Activated CD4-positive, alpha-beta memory T cell treated with anti-CD3 and anti-CD28 coated beads, Interleukin-2, amount 10 ng/mL, durations not matched to agents 7 days and 5 days (primary cell): ENCODE measurements at regions not wholly inside any gene's neighbourhood (a gene's known extent, or its start where the extent isn't known, plus 50 kb on each side); places are given as distances from the start of the nearest gene placed in this dataset.
A peak's percentile ranks its signal among the peaks of the same experiment; 100 is the strongest.
"Not testable (repeated sequence)": the region's sequence is repeated elsewhere in the genome, so short reads cannot be mapped to it uniquely, and the experiment has no call there.

Experiments used
- CTCF ChIA-PET: fragments of 350-600 bp; sonication (Branson Sonifier 250); formaldehyde crosslinking; loops from one replicate; lab custom pipeline; 2021; ENCODE audit warnings: antibody characterized with exemption, inconsistent platforms; lab: Charles Lee
- POLR2A ChIA-PET: fragments of 350-600 bp; sonication (Branson Sonifier 250); formaldehyde crosslinking; loops from one replicate; lab custom pipeline; 2021; ENCODE audit warnings: antibody characterized with exemption; lab: Charles Lee
- DNase-seq: peaks from one replicate; pipeline ENCODE4 v3.0.0-alpha.2; 2020
- H3K27ac Mint-ChIP-seq: one replicate; pipeline ENCODE4 v1.8.0; 2021; ENCODE audit warnings: mild to moderate bottlenecking, mixed read lengths
- H3K27me3 Mint-ChIP-seq: one replicate; pipeline ENCODE4 v1.8.0; 2021; ENCODE audit warnings: mixed read lengths
- H3K36me3 Mint-ChIP-seq: one replicate; pipeline ENCODE4 v1.8.0; 2021; ENCODE audit warnings: low read depth, mixed read lengths
- H3K4me1 Mint-ChIP-seq: one replicate; pipeline ENCODE4 v1.8.0; 2021; ENCODE audit warnings: mixed read lengths
- H3K4me3 Mint-ChIP-seq: one replicate; pipeline ENCODE4 v1.8.0; 2021; ENCODE audit warnings: mild to moderate bottlenecking, mixed read lengths
- H3K9me3 Mint-ChIP-seq: one replicate; pipeline ENCODE4 v1.8.0; 2021; ENCODE audit warnings: mixed read lengths

GRCh38 chrX:13491061-13491460, 78.3 kb upstream of the EGFL6 start:
- ChIA-PET POLR2A (interaction anchor here (0.8 to 1.3 kb wide), 2 partner anchors 398 to 514 kb away, joined by 3 to 5 read pairs; no protein-coding TSS in a partner anchor), CTCF (interaction anchor here (2.0 to 4.2 kb wide), 2 partner anchors 398 to 545 kb away, joined by 11 to 25 read pairs; no protein-coding TSS in a partner anchor)
- DNase-seq, result no peak
- Mint-ChIP-seq H3K4me3 (no peak overlapping the region), H3K9me3 (no peaks in the 10 kb centered on the region), H3K27me3 (no peaks in the 10 kb centered on the region), H3K36me3 (no peaks in the 10 kb centered on the region), H3K4me1 (peaks cover 24% of the 10 kb centered on the region), H3K27ac (no peak overlapping the region)

GRCh38 chrX:13489454-13489853, 79.9 kb upstream of the EGFL6 start:
- no peak overlapping the region for H3K27ac Mint-ChIP-seq
- peaks cover 24% of the 10 kb centered on the region for H3K4me1 Mint-ChIP-seq
- H3K36me3 Mint-ChIP-seq, result no peaks in the 10 kb centered on the region
- no peak overlapping the region for H3K4me3 Mint-ChIP-seq
- ChIA-PET CTCF (interaction anchor here (1.7 to 3.1 kb wide), 3 partner anchors 397 to 543 kb away, joined by 4 to 49 read pairs (median 45); no protein-coding TSS in a partner anchor), POLR2A (no interaction called here)
- DNase-seq, result no peak
- no peaks in the 10 kb centered on the region for H3K27me3 Mint-ChIP-seq
- H3K9me3 Mint-ChIP-seq, result no peaks in the 10 kb centered on the region

- Mint-ChIP-seq H3K27ac (peak overlapping the region; percentile 29), H3K9me3 (no peaks in the 10 kb centered on the region), H3K4me3 (no peak overlapping the region), H3K36me3 (no peaks in the 10 kb centered on the region), H3K4me1 (peaks cover 18% of the 10 kb centered on the region), H3K27me3 (no peaks in the 10 kb centered on the region)
- CTCF ChIA-PET, result interaction anchor here (0.6 to 3.1 kb wide), 16 partner anchors 14 to 674 kb away, joined by 3 to 49 read pairs (median 4); no protein-coding TSS in a partner anchor
- POLR2A ChIA-PET, result interaction anchor here (1.0 to 2.1 kb wide), 8 partner anchors 394 to 541 kb away, joined by 3 to 29 read pairs (median 10); partner anchors contain the start of gene TMSB4X
- peak; percentile 38 for DNase-seq
Observed at GRCh38 chrX:13487731-13488505, 81.5 kb upstream of the EGFL6 start.

DNA sequence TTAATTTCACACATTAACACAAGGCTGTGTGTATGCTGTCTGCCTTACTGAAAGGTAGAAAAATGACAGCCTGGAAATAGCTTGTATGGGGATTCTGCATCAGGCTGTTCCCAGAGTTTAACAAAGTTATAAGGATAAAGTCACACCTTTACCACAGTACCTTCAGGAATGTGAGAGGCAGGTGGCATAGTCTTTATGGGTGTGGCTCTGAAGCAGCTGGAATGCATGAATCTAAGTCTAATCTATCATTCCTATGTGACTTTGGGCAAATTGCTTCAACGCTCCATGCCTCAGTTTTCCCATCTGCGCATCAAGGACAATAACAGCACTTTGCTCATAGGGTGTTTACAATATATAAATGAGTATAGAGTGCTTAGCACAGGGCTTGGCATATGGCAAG, 84.2 kb upstream of the EGFL6 start:
- Mint-ChIP-seq H3K36me3 (no peaks in the 10 kb centered on the region), H3K27ac (no peak overlapping the region), H3K4me1 (peaks cover 18% of the 10 kb centered on the region), H3K9me3 (no peaks in the 10 kb centered on the region), H3K4me3 (no peak overlapping the region), H3K27me3 (no peaks in the 10 kb centered on the region)
- CTCF ChIA-PET, result interaction anchor here (1.0 kb wide), 1 partner anchor 539 kb away, joined by 4 read pairs; no protein-coding TSS in a partner anchor
- POLR2A ChIA-PET, result no interaction called here
- DNase-seq, result no peak

DNA sequence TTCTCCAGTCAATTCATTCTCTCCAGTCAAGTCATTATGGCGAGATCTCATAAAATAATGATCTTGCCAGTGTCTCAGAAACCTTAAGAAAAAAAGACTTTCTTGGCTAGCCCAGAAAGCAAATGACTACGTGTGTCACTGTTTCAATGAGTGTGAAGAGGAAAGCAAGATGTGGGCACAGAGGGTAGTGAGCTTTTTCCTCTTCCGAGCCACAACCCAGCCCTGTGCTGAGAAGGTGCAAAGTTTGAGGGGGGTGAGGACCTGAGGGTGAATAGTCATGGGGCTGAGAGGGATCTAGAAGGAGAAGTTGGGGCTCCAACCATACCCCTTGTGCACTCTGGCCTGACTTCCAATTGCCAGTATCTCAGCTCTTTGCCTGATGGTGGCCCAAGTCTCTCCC, 85.6 kb upstream of the EGFL6 start:
- ChIA-PET POLR2A (no interaction called here), CTCF (no interaction called here)
- H3K27me3 Mint-ChIP-seq, result no peaks in the 10 kb centered on the region
- peaks cover 17% of the 10 kb centered on the region for H3K4me1 Mint-ChIP-seq
- no peak overlapping the region for H3K4me3 Mint-ChIP-seq
- H3K36me3 Mint-ChIP-seq, result no peaks in the 10 kb centered on the region
- DNase-seq, result no peak
- no peaks in the 10 kb centered on the region for H3K9me3 Mint-ChIP-seq
- H3K27ac Mint-ChIP-seq, result no peak overlapping the region

GRCh38 chrX:13482746-13483541, 86.5 kb upstream of the EGFL6 start:
- H3K4me1 Mint-ChIP-seq, result peaks cover 12% of the 10 kb centered on the region
- no peak overlapping the region for H3K27ac Mint-ChIP-seq
- H3K9me3 Mint-ChIP-seq, result no peaks in the 10 kb centered on the region
- ChIA-PET POLR2A (no interaction called here), CTCF (interaction anchor here (1.8 kb wide), 1 partner anchor 536 kb away, joined by 5 read pairs; no protein-coding TSS in a partner anchor)
- DNase-seq, result no peak
- H3K4me3 Mint-ChIP-seq, result no peak overlapping the region
- H3K27me3 Mint-ChIP-seq, result no peaks in the 10 kb centered on the region
- H3K36me3 Mint-ChIP-seq, result no peaks in the 10 kb centered on the region

GRCh38 chrX:13480780-13481179, 88.6 kb upstream of the EGFL6 start:
- CTCF ChIA-PET, DNase-seq, H3K4me3 Mint-ChIP-seq: not testable (repeated sequence)

DNA sequence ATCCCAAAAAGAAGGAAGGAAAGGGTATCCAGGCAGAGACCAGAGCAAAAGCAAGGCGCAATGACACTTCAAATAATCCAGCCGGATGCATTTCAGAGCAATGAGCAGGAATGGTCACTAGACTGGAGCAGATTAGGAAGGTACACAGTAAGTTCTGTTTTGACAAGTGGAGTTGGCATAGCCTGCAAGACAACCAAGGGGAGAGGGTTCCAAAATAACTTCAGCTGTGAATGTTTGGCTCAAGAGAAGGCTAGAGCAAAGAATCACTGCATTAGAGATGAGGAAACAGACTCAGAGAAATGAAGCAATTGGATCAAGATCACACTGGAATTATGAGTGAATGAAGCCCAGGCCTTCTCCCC, 90.0 kb upstream of the EGFL6 start:
- no peak for DNase-seq
- Mint-ChIP-seq H3K27ac (no peak overlapping the region), H3K4me3 (no peak overlapping the region), H3K4me1 (peaks cover 4% of the 10 kb centered on the region), H3K36me3 (no peaks in the 10 kb centered on the region), H3K9me3 (no peaks in the 10 kb centered on the region), H3K27me3 (no peaks in the 10 kb centered on the region)
- POLR2A ChIA-PET, result no interaction called here
- CTCF ChIA-PET, result no interaction called here

More at GRCh38 chrX:13480780-13481179, 88.6 kb upstream of the EGFL6 start:
- POLR2A ChIA-PET, H3K4me1 Mint-ChIP-seq, H3K27me3 Mint-ChIP-seq, H3K27ac Mint-ChIP-seq, H3K9me3 Mint-ChIP-seq, H3K36me3 Mint-ChIP-seq: not testable (repeated sequence)

DNA sequence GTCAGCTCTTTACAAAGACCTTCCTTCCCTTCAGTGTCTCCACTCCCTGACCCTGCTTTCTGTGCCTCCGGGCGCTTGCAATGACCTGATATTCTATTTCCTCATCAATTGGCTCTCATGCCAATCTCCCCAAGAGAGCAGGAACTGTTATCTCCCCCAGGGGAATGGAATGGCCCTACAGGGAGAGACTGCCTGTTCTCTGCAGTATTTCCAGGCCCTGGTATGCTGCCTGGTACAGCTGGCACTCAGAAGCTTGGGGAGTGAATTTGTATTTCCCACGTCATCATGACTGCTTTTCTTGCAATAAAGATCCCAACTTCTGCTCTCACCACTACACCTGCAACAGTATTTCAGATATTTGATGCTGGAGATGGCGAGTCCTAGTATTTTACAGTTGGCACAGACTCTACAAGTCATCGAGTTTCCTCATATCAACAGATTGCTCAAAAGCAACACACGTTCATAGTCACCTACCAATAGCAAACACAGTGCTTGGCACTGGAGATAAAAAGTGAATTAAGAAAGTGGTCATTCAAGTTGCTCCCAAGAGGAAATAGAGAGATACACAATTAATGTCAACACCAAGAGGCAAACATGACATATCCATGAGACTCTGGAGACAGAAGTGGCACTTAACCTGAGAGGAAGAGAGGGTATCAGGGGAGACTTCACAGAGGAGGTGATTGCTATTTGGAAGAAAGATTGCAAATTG, 90.5 kb upstream of the EGFL6 start:
- CTCF ChIA-PET, result no interaction called here
- Mint-ChIP-seq H3K9me3 (no peaks in the 10 kb centered on the region), H3K4me3 (no peak overlapping the region)

DNA sequence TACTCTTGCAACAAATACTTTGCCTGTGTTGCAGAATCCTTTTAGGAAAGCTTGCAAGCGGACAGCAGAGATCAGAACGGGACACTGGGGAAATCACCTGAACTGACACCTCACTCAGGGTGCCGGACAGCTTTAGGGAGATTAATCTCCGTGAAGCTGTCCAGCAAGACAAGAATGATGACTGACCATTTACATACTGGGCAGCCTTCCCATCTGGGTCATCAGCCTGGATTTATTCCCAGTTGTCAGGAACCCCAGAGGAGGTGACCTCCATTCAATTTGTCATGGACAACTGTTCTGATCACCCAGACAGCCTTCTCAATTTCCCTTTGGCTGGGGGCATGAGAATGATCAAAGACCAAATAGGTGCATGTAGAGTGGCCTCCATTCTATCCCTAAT, 93.0 kb upstream of the EGFL6 start:
- Mint-ChIP-seq H3K27ac (no peak overlapping the region), H3K4me3 (no peak overlapping the region), H3K27me3 (no peaks in the 10 kb centered on the region), H3K36me3 (no peaks in the 10 kb centered on the region), H3K9me3 (no peaks in the 10 kb centered on the region), H3K4me1 (peaks cover 21% of the 10 kb centered on the region)
- CTCF ChIA-PET, result no interaction called here
- POLR2A ChIA-PET, result no interaction called here
- DNase-seq, result no peak

More for the DNA sequence above, 90.5 kb upstream of the EGFL6 start:
- H3K27me3 Mint-ChIP-seq, result no peaks in the 10 kb centered on the region
- peaks cover 8% of the 10 kb centered on the region for H3K4me1 Mint-ChIP-seq
- no peak for DNase-seq
- no peaks in the 10 kb centered on the region for H3K36me3 Mint-ChIP-seq
- no peak overlapping the region for H3K27ac Mint-ChIP-seq
- POLR2A ChIA-PET, result no interaction called here

DNA sequence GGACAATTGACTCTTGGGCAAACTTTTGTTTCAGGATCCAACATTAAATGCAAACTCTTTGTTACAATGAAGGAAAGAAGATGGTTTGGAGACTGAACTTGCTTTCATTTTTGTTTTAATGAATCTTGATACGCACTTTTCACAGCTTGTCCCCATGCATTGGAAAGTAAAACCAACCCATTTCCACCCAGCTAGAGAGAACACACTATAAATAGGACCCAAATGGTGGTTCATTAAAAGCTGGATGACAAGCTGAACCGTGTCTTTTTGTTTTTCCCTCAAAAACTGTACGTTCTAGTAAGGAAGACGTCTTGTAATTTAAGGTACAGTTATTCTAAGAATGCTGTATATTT, 95.3 kb upstream of the EGFL6 start:
- no peak for DNase-seq
- Mint-ChIP-seq H3K9me3 (no peaks in the 10 kb centered on the region), H3K4me3 (peak overlapping the region; percentile 33), H3K27me3 (no peaks in the 10 kb centered on the region), H3K36me3 (no peaks in the 10 kb centered on the region), H3K4me1 (peaks cover 29% of the 10 kb centered on the region), H3K27ac (peak overlapping the region; percentile 74)
- ChIA-PET POLR2A (interaction anchor here (1.1 to 1.3 kb wide), 3 partner anchors 379 to 498 kb away, joined by 3 read pairs; no protein-coding TSS in a partner anchor), CTCF (interaction anchor here (1.5 to 2.7 kb wide), 2 partner anchors 14 to 528 kb away, joined by 5 to 10 read pairs; no protein-coding TSS in a partner anchor)

- Mint-ChIP-seq H3K27me3 (no peaks in the 10 kb centered on the region), H3K4me3 (peak overlapping the region; percentile 33), H3K9me3 (no peaks in the 10 kb centered on the region), H3K4me1 (peaks cover 31% of the 10 kb centered on the region), H3K27ac (peak overlapping the region; percentile 74), H3K36me3 (peaks cover 3% of the 10 kb centered on the region)
- CTCF ChIA-PET, result interaction anchor here (1.5 to 2.7 kb wide), 2 partner anchors 14 to 527 kb away, joined by 5 to 10 read pairs; no protein-coding TSS in a partner anchor
- no peak for DNase-seq
- POLR2A ChIA-PET, result interaction anchor here (1.1 to 1.3 kb wide), 3 partner anchors 378 to 498 kb away, joined by 3 read pairs; no protein-coding TSS in a partner anchor
Observed at GRCh38 chrX:13473442-13474163, 95.8 kb upstream of the EGFL6 start.
